ENCODE measurements at regions not wholly inside any gene's neighbourhood (a gene's known extent, or its start where the extent isn't known, plus 50 kb on each side); places are given as distances from the start of the nearest gene placed in this dataset.
A peak's percentile ranks its signal among the peaks of the same experiment; 100 is the strongest.

DNA sequence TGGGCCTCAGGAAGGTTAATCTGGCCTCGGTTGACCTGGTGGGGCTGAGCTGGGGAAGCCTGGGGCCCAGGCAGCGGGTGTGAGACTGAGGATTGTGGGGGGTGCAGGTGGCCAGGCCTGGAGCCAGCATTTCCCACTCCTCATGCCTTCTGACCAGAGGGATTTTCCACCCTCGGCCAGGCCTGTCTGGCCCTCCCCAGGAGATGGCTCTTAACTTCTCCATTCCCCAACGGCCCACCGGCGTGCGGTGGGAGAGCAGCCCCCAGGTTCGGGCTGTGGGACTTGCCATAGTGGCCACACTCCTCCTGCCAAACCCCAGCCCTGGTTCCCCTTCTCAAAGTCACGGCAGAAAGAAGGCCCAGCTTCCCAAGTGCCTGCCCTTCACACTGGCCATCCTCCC is 126.5 kb upstream of the RUNX3 start:
- no peak for DNase-seq (ENCODE audit: low read depth in 2 of 2)

DNA sequence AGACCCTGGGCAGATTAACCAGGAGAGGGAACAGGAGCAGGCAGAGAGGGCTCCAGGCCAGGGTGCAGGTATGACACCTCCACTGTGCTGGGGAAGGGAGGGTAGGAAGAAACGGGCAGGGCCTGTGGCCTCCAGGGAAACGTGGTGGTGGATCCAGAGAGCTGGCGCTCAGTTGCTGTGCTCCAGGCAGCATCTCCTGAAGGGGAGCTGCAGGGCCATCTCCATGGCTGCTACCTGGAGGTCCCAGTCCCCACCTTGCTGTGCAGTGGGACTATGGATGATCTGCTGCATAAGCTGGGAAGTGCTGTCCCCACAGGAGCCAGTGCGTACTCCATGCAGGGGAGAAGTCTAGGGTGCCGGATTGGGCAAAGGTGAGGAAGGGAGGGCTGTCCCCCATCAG is 125.9 kb upstream of the RUNX3 start:
- no peak for DNase-seq (ENCODE audit: low read depth in 2 of 2)

DNA sequence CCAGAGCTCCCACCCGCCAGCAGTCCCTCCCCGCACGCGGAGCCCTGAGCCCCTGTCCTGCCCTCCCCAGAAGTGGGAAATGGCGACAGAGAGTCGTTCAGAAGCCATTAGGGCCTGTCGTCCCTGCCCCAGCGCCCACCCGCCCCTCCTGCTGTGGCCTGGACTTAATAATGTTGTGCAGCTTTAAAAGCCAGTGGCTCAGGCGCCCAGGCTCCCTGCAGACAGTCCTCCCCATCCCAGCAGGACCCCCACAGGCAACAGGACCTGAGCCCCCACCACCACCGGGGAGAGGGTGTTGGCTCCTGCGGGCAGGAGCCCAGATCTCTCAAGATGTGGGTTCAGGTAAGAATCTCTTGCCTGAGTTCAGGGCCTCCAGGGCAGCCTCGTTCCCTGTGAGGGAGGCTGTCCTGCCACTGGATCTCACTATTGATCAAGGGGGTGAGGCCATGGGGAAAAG is 125.3 kb upstream of the RUNX3 start:
- no peak for DNase-seq (ENCODE audit: low read depth in 2 of 2)

DNA sequence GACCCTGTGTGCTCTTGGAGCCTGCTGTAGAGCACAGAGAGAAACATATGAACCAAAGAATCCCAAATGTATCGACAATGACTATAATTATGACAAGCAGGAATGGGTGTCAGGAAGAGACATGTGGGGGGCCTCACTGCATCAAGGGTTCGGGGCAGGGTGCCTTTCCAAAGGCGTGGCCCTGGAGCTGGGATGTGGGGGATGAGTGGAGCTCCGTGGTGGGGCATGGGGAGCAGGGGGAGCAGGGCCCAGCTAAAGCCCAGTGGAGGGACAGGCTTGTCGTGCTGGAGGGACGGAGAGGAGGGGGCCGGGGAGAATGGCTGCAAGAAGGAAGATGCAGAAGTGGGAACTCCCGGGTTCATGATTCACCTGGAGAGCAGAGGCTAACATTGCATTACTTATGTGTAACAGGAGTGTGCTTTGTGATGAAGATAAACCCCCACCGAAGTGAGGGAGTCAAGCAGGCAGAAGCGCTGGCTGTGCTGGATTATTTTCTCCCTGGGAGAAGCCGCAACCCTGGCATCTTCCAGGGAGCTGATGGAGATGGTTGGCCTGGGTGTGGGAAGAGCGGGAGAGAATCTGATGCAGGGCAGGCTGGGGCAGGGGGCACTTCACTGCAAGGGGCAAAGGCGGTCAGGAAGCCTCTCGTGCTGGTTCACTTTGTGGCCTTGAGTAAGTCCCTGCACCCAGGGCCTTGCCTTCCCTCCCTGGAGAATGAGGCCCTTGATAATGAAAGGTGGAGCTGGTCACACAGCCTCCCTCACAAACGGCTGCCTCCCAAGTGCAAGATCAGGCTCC is 124.6 kb upstream of the RUNX3 start:
- no peak for DNase-seq (ENCODE audit: low read depth in 2 of 2)

DNA sequence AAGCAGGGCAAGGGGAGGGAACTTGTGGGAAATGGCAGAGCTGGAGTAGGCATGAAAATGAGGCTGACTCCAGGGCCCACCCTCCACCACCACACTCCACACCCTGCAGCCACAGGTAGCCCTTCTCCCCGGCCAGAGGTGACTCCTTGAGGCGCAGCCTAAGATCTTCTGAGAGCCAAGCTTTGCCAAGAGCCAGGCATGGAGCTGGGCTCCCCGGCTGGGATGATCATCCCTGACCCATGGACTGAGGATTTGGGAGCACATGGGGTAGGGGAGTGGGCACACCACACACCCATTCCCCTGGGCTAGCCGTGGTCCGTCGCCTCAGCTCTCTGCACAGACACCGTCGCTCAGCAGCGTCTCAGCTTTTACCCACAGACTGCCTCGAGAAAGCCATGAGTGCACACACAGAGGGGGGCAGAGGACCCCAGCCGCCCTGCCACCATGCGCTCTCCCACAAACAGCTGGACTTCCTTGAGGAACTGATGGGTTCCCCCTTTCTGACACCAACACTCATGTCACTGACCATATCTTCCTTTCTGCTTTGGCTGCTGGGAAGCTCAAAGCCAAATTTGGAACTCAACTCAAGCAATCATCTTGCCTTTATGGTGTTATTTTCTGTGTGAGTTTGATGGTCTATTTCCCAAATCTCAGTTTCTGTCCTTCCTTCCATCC is 123.6 kb upstream of the RUNX3 start:
- DNase-seq (ENCODE audit: low read depth in 2 of 2): no peak

DNA sequence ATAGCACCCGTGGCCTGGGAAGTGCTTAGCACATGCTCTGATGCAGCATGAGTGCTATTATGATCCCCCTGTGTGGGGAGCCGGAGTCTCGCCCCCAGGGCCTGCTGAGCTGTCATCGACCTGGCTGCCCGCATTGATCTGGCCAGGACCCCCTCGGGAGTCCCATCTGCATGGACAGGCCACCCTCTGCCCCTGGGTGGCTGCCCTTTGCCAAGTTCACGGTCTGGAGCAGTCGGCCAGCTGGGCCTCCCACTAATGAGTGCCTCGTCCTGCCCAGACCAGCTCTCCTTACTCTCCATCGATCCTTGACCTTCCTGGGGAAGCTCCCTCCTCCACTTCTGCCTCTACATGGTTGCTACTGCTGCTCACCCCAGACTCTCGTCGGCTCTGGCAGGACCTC is 121.8 kb upstream of the RUNX3 start:
- no peak for DNase-seq (ENCODE audit: low read depth in 2 of 2)

DNA sequence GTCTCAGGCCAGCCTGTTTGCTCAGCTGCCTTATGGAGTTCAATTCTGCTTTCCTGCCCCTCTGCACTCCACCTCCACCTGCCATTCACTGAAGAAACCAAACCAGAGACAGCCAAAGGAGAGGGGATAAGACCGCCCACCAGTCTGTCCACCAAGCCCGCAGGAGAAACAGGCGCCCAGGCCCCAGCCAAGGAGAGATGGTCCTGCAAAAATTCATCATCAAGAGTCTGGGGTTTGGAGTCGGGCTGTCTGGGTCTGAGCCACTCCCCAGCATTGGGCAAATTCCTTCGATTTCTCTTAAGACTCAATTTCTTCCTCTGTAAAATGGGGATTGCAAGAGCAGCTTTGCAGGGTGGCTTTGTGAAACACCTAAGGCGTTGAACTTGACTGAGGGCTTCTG is 121.4 kb upstream of the RUNX3 start:
- DNase-seq (ENCODE audit: low read depth in 2 of 2): no peak

DNA sequence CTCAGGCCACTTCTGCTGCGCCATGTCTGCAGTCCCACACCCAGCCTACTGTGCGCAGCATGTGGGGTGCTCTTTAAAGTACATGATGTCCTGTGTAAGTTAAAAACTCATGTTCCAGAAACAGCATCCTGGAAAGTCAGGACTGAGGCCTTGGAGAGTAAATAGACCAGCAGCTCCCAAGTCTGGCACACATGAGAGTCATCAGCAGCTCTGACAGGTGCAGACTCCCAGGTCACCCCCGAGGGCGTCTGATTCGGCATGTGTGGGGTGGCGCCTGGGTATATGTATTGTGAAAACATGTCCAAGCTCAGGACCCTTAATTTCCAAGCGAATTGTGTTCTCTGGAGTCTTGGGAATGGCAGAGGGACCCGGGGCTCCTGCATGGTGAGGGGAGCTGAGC is 120.1 kb upstream of the RUNX3 start:
- DNase-seq (ENCODE audit: low read depth in 2 of 2): no peak

DNA sequence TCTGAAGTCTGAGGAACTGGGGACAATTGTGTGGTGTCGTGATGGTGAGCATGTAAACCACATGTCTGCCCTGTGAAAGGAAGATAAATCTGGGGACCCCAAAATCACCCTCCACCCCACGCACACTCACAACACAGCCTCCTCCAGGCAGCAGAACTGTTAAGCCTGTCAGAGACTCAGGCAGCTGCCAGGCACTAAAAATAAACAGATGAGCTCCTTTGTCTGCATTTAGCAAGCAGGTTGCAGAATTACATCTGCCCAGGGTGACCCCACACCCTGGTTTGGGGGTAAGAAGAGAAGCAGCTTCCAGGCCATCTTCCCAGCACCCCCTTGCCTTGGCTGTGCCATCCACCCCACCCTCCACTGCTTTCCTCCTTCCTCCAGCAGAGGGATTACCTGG is 119.1 kb upstream of the RUNX3 start:
- DNase-seq (ENCODE audit: low read depth in 2 of 2): no peak

DNA sequence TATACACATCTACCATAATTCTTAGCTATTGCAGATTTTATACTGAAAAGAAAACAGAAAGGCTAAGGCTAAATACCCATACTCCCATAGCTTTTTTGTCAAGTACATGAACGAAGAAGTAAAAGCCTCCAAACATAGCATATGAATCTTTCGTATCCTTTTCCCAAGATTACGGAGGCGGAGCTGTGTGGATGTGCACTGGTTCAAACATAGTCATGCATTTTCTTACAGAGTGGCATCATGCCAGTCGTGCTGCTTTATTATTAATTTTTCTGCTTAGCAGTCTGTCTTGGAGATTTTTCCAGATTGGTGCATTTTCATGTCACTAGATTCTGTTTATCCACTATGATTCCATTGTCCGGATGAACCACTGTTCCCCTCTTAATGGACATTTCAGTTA is 118.7 kb upstream of the RUNX3 start:
- no peak for DNase-seq (ENCODE audit: low read depth in 2 of 2)

DNA sequence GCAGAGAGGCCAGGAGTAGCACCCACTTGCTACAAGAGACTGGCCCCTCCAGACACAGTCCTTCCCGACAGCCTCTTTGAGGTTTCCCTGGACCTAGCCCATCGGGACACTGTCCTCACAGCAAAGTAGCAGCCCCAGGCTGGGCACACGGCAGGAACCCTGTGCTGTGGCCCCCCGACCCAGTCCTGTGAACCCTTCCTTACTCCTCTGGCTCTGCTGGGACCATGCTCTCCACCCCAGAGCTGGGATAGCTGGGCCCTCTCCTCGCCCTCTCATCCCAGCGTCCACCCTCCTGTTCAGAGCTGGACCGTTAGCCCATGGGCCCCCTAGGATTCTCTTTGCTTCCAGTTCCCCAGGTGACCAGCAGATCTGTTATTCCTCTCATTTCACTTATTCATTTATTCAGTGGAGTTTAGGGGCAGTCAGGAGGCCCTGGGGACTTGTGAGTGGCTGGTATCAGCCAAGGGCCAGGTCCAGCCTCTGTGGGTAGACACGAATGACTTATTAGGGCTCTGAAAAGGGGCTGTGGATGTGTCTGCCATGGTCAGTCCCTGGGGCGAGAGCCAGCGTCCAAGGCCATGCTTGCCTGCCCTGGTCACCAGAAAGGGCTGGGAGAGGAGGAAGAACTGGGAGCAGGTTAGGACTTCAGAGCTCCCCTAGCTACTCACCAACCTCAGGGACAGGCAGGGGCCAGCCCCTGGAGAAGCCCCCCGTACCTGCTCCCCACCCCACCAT is 117.6 kb upstream of the RUNX3 start:
- no peak for DNase-seq (ENCODE audit: low read depth in 2 of 2)

DNA sequence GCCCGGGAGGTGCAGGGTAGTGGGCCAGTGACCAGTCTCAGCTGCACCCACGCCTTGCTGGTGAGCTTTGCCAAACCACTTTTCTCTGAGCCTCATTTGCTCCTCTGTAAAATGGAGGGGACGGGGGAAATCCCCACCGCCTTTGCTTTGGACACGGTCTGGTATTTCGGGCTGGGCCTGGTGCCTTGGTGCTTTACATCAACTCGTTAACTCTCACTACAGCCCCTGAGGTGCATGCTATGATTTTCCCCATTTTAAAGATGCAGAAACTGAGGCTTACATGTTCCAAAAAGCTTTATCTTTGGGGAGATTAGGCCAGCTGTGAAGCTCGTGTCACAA is 116.1 kb upstream of the RUNX3 start:
- no peak for DNase-seq (ENCODE audit: low read depth in 2 of 2)

DNA sequence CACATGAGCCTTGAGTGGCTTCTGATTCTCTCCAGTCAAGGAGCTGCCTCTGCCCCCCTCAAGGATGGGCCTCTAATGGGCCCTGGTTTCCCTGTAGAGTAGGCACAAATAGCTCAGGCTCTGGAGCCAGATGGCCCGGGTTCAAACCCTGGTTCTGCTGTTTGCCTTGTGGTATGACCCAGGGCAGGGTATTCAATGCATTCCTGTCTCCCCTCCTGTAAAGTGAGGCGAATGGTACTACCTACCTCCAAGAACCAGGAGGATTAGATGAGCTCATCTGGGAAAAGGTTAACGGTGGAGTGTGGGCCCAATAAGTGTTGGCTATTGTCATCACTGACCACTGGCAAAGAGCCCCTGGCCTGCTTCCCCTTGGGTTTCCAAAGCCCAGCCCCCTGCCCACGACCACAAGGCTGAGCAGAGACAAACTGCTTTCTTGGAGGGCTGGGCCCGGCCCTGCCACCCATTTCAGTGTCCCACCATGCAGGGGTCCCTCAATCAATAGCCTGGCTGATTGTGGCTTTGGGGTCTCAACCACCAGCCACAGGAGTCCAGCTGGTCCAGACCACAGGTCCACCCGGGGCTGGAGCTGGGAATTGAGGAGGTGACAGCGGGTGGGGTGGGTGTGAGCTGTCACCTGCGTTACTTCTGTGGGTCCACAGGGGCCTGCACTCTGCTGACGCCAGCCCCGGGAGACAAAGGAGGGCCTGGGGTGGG is 115.6 kb upstream of the RUNX3 start:
- no peak for DNase-seq (ENCODE audit: low read depth in 2 of 2)

DNA sequence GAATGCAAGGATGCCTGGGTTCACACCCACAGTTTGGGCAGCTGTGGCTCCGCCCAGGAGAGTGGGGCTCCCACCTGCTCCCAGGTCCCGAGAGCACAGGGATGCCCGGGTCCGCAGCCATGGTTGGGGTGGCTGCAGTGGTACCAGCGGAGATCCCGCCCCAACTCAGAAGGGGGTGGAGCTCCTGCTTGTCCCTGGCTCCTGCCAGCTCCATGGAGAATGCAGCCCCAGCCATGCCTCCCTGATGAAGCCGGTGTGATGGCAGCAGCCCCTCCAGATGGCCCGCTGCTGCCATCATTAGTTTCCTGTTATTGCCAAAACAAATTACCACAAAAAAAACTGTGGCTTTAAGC is 113.1 kb upstream of the RUNX3 start:
- no peak for DNase-seq (ENCODE audit: low read depth in 2 of 2)

DNA sequence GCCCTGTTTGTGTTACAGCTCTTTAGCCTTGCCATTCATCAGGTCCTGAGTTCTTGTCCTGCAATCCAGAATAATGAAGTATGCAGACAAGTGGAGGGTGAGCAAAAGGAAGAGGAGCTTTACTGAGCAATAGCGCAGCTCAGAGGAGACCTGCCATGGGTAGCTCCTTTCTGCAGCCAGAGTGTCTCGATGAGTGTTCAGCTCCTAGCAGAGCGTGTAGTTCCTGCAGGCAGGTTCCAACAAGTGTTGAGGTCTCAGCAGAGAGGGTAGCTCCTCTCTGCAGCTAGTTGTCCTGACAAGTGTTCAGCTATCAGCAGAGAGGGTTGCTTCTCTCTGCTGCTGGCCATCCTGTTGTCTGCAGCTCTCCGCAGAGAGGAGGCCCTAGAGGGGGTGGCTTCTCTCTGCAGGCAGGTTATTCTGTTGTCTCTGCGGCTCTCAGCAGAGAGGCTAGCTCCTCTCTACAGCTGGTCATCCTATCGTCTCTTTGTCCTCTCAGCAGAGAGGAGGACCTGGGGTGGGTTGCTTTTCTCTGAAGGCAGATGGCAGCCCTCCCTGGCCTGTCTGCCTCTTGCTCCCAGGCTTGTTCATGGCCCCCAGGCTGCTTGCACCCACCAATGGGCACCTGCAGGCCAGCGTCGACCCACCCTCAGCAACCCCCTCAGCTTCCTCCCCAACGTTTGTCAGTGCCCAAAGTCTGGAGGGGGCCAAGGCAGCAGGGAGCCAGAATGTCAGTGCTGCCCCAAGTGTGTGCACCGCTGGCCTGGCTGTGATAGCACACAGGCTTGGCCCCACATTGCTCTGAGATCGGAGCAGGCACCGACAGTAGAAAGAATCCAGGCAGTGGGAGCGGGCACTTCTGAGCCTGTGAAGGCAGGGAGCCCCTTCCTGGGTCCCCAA is 112.5 kb upstream of the RUNX3 start:
- no peak for DNase-seq (ENCODE audit: low read depth in 2 of 2)

DNA sequence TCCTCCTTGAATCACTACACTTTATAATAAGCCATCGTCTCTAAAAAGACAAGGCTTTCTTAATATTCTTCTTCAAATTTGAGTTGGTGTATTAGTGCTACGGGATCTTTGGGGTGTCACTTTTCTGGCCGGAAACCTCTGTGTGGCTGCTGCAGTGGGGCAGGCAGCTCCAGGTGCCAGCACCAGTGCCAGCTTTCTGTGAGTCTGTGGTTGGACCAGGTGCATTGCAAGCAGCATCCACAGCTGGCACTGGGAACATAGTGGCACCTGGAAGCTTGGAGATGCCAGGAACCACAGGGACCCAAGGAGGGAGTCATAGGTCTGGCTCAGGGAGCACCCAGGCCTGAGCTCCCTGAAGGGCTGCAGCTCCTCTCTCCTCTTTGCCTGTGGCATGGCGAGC is 111.8 kb upstream of the RUNX3 start:
- no peak for DNase-seq (ENCODE audit: low read depth in 2 of 2)

DNA sequence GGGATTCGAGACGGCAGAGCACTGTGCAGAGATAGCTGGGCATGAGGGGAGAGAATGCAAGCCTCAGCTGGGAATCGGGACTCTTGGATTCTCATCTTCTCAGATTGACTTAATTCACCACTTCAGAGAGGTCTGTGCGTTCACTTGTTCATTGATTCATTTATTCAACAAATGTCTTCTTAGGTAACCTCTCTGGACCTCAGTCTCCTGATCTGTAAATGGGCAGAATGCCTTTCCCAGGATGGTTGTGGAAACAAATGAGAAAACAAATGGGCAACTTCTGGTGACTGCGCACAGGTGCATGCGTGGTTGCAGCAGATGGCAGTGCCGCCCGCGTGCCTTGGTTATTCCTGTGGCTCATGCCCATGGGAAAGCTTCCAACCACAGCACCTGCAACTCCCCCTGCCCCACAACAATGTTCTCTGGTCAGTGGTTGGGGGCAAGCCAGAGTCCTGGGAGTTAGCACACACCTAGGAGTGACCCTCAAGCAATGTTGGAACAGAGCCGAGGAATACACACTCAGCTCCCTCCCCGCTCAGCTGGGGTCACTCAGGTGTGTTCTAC is 110.1 kb upstream of the RUNX3 start:
- no peak for DNase-seq (ENCODE audit: low read depth in 2 of 2)

DNA sequence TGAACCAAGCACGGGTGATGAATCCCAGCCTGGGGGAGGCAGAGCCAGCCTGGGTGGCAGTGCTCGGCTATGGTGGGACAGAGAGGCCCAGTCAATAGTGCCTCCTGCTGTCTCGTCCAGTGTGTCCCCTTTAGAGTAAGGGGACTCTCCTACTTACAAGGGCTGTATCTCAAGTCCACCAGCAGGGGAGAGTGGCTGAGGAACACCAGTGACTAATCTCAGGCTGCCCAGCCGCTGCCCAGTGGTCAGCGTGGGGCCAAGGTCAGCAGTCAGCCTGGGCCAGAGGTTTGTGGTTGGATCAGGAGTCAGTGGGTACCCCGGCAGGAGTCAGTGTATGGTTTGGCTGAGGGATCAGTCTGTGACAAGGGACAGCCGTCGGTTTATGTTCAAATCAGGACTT is 109.2 kb upstream of the RUNX3 start:
- DNase-seq (ENCODE audit: low read depth in 2 of 2): no peak

DNA sequence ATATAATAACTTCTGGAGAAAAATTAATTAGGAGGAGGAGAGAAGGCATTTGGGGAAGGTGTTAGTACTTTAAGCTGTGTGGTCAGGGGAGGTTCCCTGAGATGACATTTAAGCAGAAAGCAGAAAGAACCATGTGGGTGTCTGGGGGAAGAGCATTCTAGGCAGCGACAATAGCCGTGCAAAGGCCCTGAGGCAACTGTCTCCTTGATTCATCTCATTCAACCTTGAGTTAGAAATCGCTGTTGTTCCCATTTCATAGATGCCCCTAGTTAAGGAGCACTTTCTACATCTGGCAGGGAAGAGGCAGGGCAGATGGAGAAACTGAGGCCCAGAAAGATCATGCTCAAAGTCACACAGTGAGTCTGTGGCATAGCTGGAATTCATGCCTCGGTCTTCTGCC is 108.6 kb upstream of the RUNX3 start:
- no peak for DNase-seq (ENCODE audit: low read depth in 2 of 2)

DNA sequence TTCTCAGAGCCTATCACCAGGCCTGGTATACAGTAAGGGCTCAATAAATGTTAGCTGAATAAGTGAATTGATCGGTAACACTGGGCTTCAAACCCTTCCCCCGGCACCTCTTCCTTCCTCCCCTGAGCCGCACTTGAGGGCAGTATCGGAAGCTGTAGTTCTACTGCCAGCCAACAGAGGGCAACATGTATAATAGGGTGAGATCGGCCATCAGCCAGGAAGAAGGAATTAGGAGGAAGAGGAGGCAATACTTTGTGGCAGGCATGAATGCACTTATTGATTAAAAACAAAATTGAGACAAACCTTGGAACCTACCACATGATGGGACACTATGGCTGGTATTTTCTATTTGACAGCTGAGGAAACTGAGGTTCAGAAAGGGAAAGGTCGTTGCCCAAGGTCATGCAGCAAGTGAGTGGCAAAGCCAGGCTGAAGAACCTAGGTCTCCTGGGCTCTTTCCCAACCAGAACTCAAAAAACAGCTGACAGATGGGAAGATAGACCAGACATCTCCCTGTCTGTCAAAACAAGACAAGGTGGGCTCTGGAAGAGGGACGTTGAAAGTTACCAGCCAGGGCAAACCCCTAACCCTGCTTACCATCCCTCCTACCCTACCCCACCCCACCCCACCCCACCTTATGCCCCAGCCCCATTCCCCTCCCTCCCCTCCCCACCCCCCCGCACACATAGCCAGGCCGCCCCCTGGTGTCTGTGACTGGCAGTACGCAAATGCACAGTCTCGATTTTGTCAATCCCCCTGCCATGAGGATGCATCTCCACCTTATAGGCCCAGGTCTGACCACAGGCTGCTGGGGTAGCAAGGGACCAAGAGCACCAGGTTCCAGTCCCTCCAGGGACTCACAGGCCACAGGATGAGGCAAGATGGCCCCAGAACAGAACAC is 107.3 kb upstream of the RUNX3 start:
- peak in 1 of 2 donors; percentile 45 for DNase-seq (ENCODE audit: low read depth in 2 of 2)
